ENCODE measurements at regions not wholly inside any gene's neighbourhood (a gene's known extent, or its start where the extent isn't known, plus 50 kb on each side); places are given as distances from the start of the nearest gene placed in this dataset.
"Not testable (repeated sequence)": the region's sequence is repeated elsewhere in the genome, so short reads cannot be mapped to it uniquely, and the experiment has no call there.

GRCh38 chr18:59971871-59972428, 72.2 kb downstream of the PMAIP1 start:
- Histone ChIP-seq H3K27ac (ENCODE audit: low read depth, low read length, poor library complexity, severe bottlenecking) (no peak overlapping the region), H3K4me2 (ENCODE audit: low read length) (no peak overlapping the region), H3K79me2 (ENCODE audit: insufficient read depth, low read depth, low read length) (no peaks in the 10 kb centered on the region), H4K20me1 (ENCODE audit: insufficient read depth, low read length) (no peaks in the 10 kb centered on the region), H3K9me2 (ENCODE audit: insufficient read depth, low read length) (no peaks in the 10 kb centered on the region), H2AFZ (ENCODE audit: low read length) (no peak overlapping the region), H3K36me3 (ENCODE audit: insufficient read depth, low read length) (no peaks in the 10 kb centered on the region), H3K4me3 (ENCODE audit: low read depth, low read length, poor library complexity, severe bottlenecking) (no peak overlapping the region), H3K9me3 (ENCODE audit: low read length) (no peaks in the 10 kb centered on the region), H3K4me1 (ENCODE audit: insufficient read depth, low read length, poor library complexity, severe bottlenecking) (no peaks in the 10 kb centered on the region)
- intact Hi-C loops (cut with micrococcal nuclease; ENCODE audit: unreplicated experiment) = no loop called here
- TF ChIP-seq CTCF (conservative IDR thresholded peaks at IDR 0.05; ENCODE audit: low read length) (no peak), EZH2phosphoT487 (IDR thresholded peaks at IDR 0.05; ENCODE audit: borderline replicate concordance, low read depth, low read length) (no peak)
- POLR2A ChIA-PET = no interaction called here
- CTCF ChIA-PET (ENCODE audit: unreplicated experiment) = no interaction called here
- BruUV-seq (replicated peaks) = no TSS peak
- DNase-seq (ENCODE audit: low spot score) = no peak

GRCh38 chr18:59971144-59971543, 71.3 kb downstream of the PMAIP1 start:
- H3K9me2 ChIP-seq (ENCODE audit: insufficient read depth, low read length); POLR2A ChIA-PET; H3K4me3 ChIP-seq (ENCODE audit: low read depth, low read length, poor library complexity, severe bottlenecking); BruUV-seq (replicated peaks); H3K27ac ChIP-seq (ENCODE audit: low read depth, low read length, poor library complexity, severe bottlenecking); H4K20me1 ChIP-seq (ENCODE audit: insufficient read depth, low read length); intact Hi-C loops (cut with micrococcal nuclease; ENCODE audit: unreplicated experiment); DNase-seq (ENCODE audit: low spot score); H3K4me2 ChIP-seq (ENCODE audit: low read length); H3K9me3 ChIP-seq (ENCODE audit: low read length); H3K79me2 ChIP-seq (ENCODE audit: insufficient read depth, low read depth, low read length); H3K36me3 ChIP-seq (ENCODE audit: insufficient read depth, low read length); CTCF ChIA-PET (ENCODE audit: unreplicated experiment); H2AFZ ChIP-seq (ENCODE audit: low read length); H3K4me1 ChIP-seq (ENCODE audit: insufficient read depth, low read length, poor library complexity, severe bottlenecking): not testable (repeated sequence)

GRCh38 chr18:59969477-59970028, 69.8 kb downstream of the PMAIP1 start:
- BruUV-seq (replicated peaks); H3K79me2 ChIP-seq (ENCODE audit: insufficient read depth, low read depth, low read length); CTCF ChIA-PET (ENCODE audit: unreplicated experiment); DNase-seq (ENCODE audit: low spot score); H3K4me2 ChIP-seq (ENCODE audit: low read length); POLR2A ChIA-PET; H3K9me3 ChIP-seq (ENCODE audit: low read length); H3K27ac ChIP-seq (ENCODE audit: low read depth, low read length, poor library complexity, severe bottlenecking); H3K4me1 ChIP-seq (ENCODE audit: insufficient read depth, low read length, poor library complexity, severe bottlenecking); intact Hi-C loops (cut with micrococcal nuclease; ENCODE audit: unreplicated experiment); H3K36me3 ChIP-seq (ENCODE audit: insufficient read depth, low read length); H3K4me3 ChIP-seq (ENCODE audit: low read depth, low read length, poor library complexity, severe bottlenecking); H3K9me2 ChIP-seq (ENCODE audit: insufficient read depth, low read length); H4K20me1 ChIP-seq (ENCODE audit: insufficient read depth, low read length); H2AFZ ChIP-seq (ENCODE audit: low read length): not testable (repeated sequence)

GRCh38 chr18:59968583-59968982, 68.8 kb downstream of the PMAIP1 start:
- H3K4me2 ChIP-seq (ENCODE audit: low read length) = no peak overlapping the region
- H4K20me1 ChIP-seq (ENCODE audit: insufficient read depth, low read length) = no peaks in the 10 kb centered on the region
- H3K9me2 ChIP-seq (ENCODE audit: insufficient read depth, low read length) = no peaks in the 10 kb centered on the region
- no peak overlapping the region for H2AFZ ChIP-seq (ENCODE audit: low read length)
- no peaks in the 10 kb centered on the region for H3K36me3 ChIP-seq (ENCODE audit: insufficient read depth, low read length)
- ChIA-PET POLR2A (no interaction called here), CTCF (ENCODE audit: unreplicated experiment) (no interaction called here)
- no peak for TF ChIP-seq EZH2phosphoT487 (IDR thresholded peaks at IDR 0.05; ENCODE audit: borderline replicate concordance, low read depth, low read length)
- no peak for TF ChIP-seq CTCF (conservative IDR thresholded peaks at IDR 0.05; ENCODE audit: low read length)
- H3K27ac ChIP-seq (ENCODE audit: low read depth, low read length, poor library complexity, severe bottlenecking) = no peak overlapping the region
- intact Hi-C loops (cut with micrococcal nuclease; ENCODE audit: unreplicated experiment) = no loop called here
- H3K4me3 ChIP-seq (ENCODE audit: low read depth, low read length, poor library complexity, severe bottlenecking) = no peak overlapping the region
- no peaks in the 10 kb centered on the region for H3K9me3 ChIP-seq (ENCODE audit: low read length)
- H3K4me1 ChIP-seq (ENCODE audit: insufficient read depth, low read length, poor library complexity, severe bottlenecking) = no peaks in the 10 kb centered on the region
- no TSS peak for BruUV-seq (replicated peaks)
- H3K79me2 ChIP-seq (ENCODE audit: insufficient read depth, low read depth, low read length) = no peaks in the 10 kb centered on the region
- DNase-seq (ENCODE audit: low spot score) = no peak
